H9 (cell line): ENCODE measurements at regions not wholly inside any gene's neighbourhood (a gene's known extent, or its start where the extent isn't known, plus 50 kb on each side); places are given as distances from the start of the nearest gene placed in this dataset.

Source experiments
- DNase-seq: peaks from one replicate; pipeline ENCODE4 v3.0.0-alpha.2; 2017
- H2AFZ ChIP-seq: one replicate; pipeline ENCODE4 v1.6.1; 2013; ENCODE audit warnings: mild to moderate bottlenecking, low read length, control low read depth, moderate library complexity
- H2AK5ac ChIP-seq: 2 replicates; pipeline ENCODE4 v1.6.1; 2013; ENCODE audit warnings: low read length, control low read depth, mixed read lengths; ENCODE audit not compliant: insufficient read length
- H2BK120ac ChIP-seq: one replicate; pipeline ENCODE4 v1.6.1; 2013; ENCODE audit warnings: low read depth, mild to moderate bottlenecking, low read length, control low read depth, inconsistent platforms; ENCODE audit not compliant: poor library complexity, severe bottlenecking
- H2BK12ac ChIP-seq: 2 replicates; pipeline ENCODE4 v1.6.1; 2013; ENCODE audit warnings: low read length, control low read depth, mixed read lengths, low read depth; ENCODE audit not compliant: insufficient read length
- H2BK15ac ChIP-seq: 2 replicates; pipeline ENCODE4 v1.6.1; 2013; ENCODE audit warnings: low read depth, low read length, control low read depth
- H2BK20ac ChIP-seq: one replicate; pipeline ENCODE4 v1.6.1; 2013; ENCODE audit warnings: low read depth, mild to moderate bottlenecking, low read length, control low read depth, inconsistent platforms; ENCODE audit not compliant: poor library complexity, severe bottlenecking
- H2BK5ac ChIP-seq: 2 replicates; pipeline ENCODE4 v1.6.1; 2013; ENCODE audit warnings: low read length, control low read depth, mixed read lengths; ENCODE audit not compliant: insufficient read length
- H3K14ac ChIP-seq: 2 replicates; pipeline ENCODE4 v1.6.1; 2013; ENCODE audit warnings: low read length, control low read depth; ENCODE audit not compliant: insufficient read depth
- H3K18ac ChIP-seq: 2 replicates; pipeline ENCODE4 v1.6.1; 2013; ENCODE audit warnings: low read depth, mild to moderate bottlenecking, mixed read lengths, low read length, control low read depth; ENCODE audit not compliant: insufficient read length
- H3K23ac ChIP-seq: 2 replicates; pipeline ENCODE4 v1.6.1; 2013; ENCODE audit warnings: low read length, control low read depth, mixed read lengths, low read depth; ENCODE audit not compliant: insufficient read length
- H3K23me2 ChIP-seq: 2 replicates; pipeline ENCODE4 v1.6.1; 2013; ENCODE audit warnings: low read depth, mild to moderate bottlenecking, mixed read lengths, low read length, control low read depth; ENCODE audit not compliant: insufficient read length, poor library complexity, severe bottlenecking
- H3K27ac ChIP-seq: 2 replicates; pipeline ENCODE4 v1.5.1; 2013; ENCODE audit warnings: low read length, control low read depth, mixed read lengths, low read depth; ENCODE audit not compliant: insufficient read length
- H3K27me3 ChIP-seq: 2 replicates; pipeline ENCODE4 v1.6.1; 2013; ENCODE audit warnings: low read length, control low read depth, inconsistent platforms; ENCODE audit not compliant: insufficient read depth
- H3K4ac ChIP-seq: 2 replicates; pipeline ENCODE4 v1.6.1; 2013; ENCODE audit warnings: low read depth, mild to moderate bottlenecking, control low read depth, inconsistent platforms, low read length, moderate library complexity
- H3K4me1 ChIP-seq: 2 replicates; pipeline ENCODE4 v1.6.1; 2013; ENCODE audit warnings: low read length, control low read depth, inconsistent platforms; ENCODE audit not compliant: insufficient read depth
- H3K4me2 ChIP-seq: 2 replicates; pipeline ENCODE4 v1.6.1; 2013; ENCODE audit warnings: low read length, control low read depth, mixed read lengths; ENCODE audit not compliant: insufficient read length, insufficient read depth
- H3K56ac ChIP-seq: 2 replicates; pipeline ENCODE4 v1.6.1; 2013; ENCODE audit warnings: low read depth, mild to moderate bottlenecking, mixed read lengths, low read length, control low read depth; ENCODE audit not compliant: insufficient read length
- H3K79me1 ChIP-seq: 2 replicates; pipeline ENCODE4 v1.6.1; 2013; ENCODE audit warnings: low read depth, mild to moderate bottlenecking, moderate library complexity, low read length, control low read depth, inconsistent platforms; ENCODE audit not compliant: insufficient read depth, poor library complexity, severe bottlenecking
- H3K79me2 ChIP-seq: 2 replicates; pipeline ENCODE4 v1.6.1; 2013; ENCODE audit warnings: low read length, control low read depth, inconsistent platforms; ENCODE audit not compliant: insufficient read depth
- H3K9ac ChIP-seq: 2 replicates; pipeline ENCODE4 v1.6.1; 2013; ENCODE audit warnings: low read length, control low read depth, mixed read lengths; ENCODE audit not compliant: insufficient read length; ENCODE audit errors: extremely low read depth
- H3K9me3 ChIP-seq: one replicate; pipeline ENCODE4 v1.6.1; 2013; ENCODE audit warnings: low read depth, low read length, inconsistent platforms; ENCODE audit not compliant: control insufficient read depth
- H3T11ph ChIP-seq: one replicate; pipeline ENCODE4 v1.6.1; 2013; ENCODE audit warnings: mild to moderate bottlenecking, low read length, control low read depth, inconsistent platforms
- H4K20me1 ChIP-seq: one replicate; pipeline ENCODE4 v1.6.1; 2013; ENCODE audit not compliant: control insufficient read depth, insufficient read length, insufficient read depth
- H4K5ac ChIP-seq: 2 replicates; pipeline ENCODE4 v1.6.1; 2013; ENCODE audit warnings: low read depth, mild to moderate bottlenecking, mixed read lengths, low read length, control low read depth; ENCODE audit not compliant: insufficient read length
- H4K8ac ChIP-seq: replicated peaks from 2 replicates; pipeline ENCODE4 v1.6.1; 2013; ENCODE audit warnings: low read length, control low read depth, mixed read lengths, low read depth; ENCODE audit not compliant: insufficient read length
- H4K91ac ChIP-seq: 2 replicates; pipeline ENCODE4 v1.6.1; 2013; ENCODE audit warnings: low read depth, mild to moderate bottlenecking, moderate library complexity, mixed read lengths, low read length, control low read depth; ENCODE audit not compliant: insufficient read length
- H3K27ac Mint-ChIP-seq, 3 experiments: 2 replicates in 2 of 3; 3 replicates in 1 of 3; pipeline ENCODE4 v1.8.0; 2020 to 2021; ENCODE audit warnings: mixed read lengths in 3 of 3, mild to moderate bottlenecking in 1 of 3, moderate library complexity in 1 of 3
- H3K27me3 Mint-ChIP-seq: 2 replicates; pipeline ENCODE4 v1.8.0; 2021; ENCODE audit warnings: low read depth, mild to moderate bottlenecking, moderate library complexity, mixed read lengths
- H3K36me3 Mint-ChIP-seq, 3 experiments: 2 replicates in 2 of 3; 3 replicates in 1 of 3; pipeline ENCODE4 v1.8.0; 2020 to 2021; ENCODE audit warnings: low read depth in 3 of 3, mixed read lengths in 3 of 3; ENCODE audit not compliant: insufficient read depth in 1 of 3
- H3K4me1 Mint-ChIP-seq, 2 experiments: 2 replicates each; pipeline ENCODE4 v1.8.0; 2020; ENCODE audit warnings: mixed read lengths in 2 of 2
- H3K4me3 Mint-ChIP-seq, 2 experiments: 2 replicates in 1 of 2; 3 replicates in 1 of 2; pipeline ENCODE4 v1.8.0; 2020 to 2021; ENCODE audit warnings: mild to moderate bottlenecking in 2 of 2, mixed read lengths in 2 of 2, moderate library complexity in 1 of 2
- H3K9me3 Mint-ChIP-seq, 2 experiments: 2 replicates in 1 of 2; 3 replicates in 1 of 2; pipeline ENCODE4 v1.8.0; 2020; ENCODE audit warnings: mild to moderate bottlenecking in 2 of 2, mixed read lengths in 2 of 2, moderate library complexity in 1 of 2
- WGBS: extraction: QIAGEN DNeasy Blood & Tissue Kit; methylation state at CpG from one replicate; pipeline ENCODE4 v1.1.7; 2013; ENCODE audit warnings: missing lambda C conversion rate, low lambda C conversion rate, mixed read lengths; ENCODE audit not compliant: insufficient read length; ENCODE audit errors: extremely low coverage; 5-methylcytosine and 5-hydroxymethylcytosine counted together
- TF ChIP-seq, protein P1 (sequence below): fragments of 200-600 bp; sonication (generic); conservative IDR thresholded peaks from 3 replicates; pipeline ENCODE4 v1.8.0; 2021; ENCODE audit warnings: antibody characterized with exemption, mild to moderate bottlenecking

GRCh38 chr2:23093513-23093912 is 291.5 kb upstream of the KLHL29 start:
- no CpG with 5 or more reads among the region's 1 CpG for WGBS

More at GRCh38 chr2:23093513-23093912, 291.5 kb upstream of the KLHL29 start:
- H3K9me3 ChIP-seq = no peaks in the 10 kb centered on the region
- peaks cover 8 to 13% of the 10 kb centered on the region in 2 experiments for H3K9me3 Mint-ChIP-seq
- no peaks in the 10 kb centered on the region for H3K23me2 ChIP-seq
- H2BK15ac ChIP-seq = no peak overlapping the region
- no peak overlapping the region for H3K56ac ChIP-seq
- H3K4me2 ChIP-seq = no peak overlapping the region
- H3K27ac ChIP-seq = no peak overlapping the region
- no peak overlapping the region for H3K4me3 Mint-ChIP-seq
- H3K4me1 Mint-ChIP-seq = no peaks in the 10 kb centered on the region
- H3K36me3 Mint-ChIP-seq = peaks cover 3 to 9% (median 8%) of the 10 kb centered on the region in 3 experiments; a peak in 5 of 7 replicates
- no peaks in the 10 kb centered on the region for H3K4me1 ChIP-seq
- H4K20me1 ChIP-seq = no peaks in the 10 kb centered on the region
- no peak overlapping the region for H3K14ac ChIP-seq
- no peak overlapping the region for H3K27ac Mint-ChIP-seq
- no peak overlapping the region for H4K91ac ChIP-seq
- H3K9ac ChIP-seq = no peak overlapping the region
- no peak overlapping the region for H4K5ac ChIP-seq
- H3K4ac ChIP-seq = no peak overlapping the region
- no peaks in the 10 kb centered on the region for H3K79me1 ChIP-seq
- no peak overlapping the region for H2BK20ac ChIP-seq
- no peak overlapping the region for H2BK12ac ChIP-seq
- H3T11ph ChIP-seq = no peak overlapping the region
- no peak overlapping the region for H2BK5ac ChIP-seq
- no peak overlapping the region for H2AK5ac ChIP-seq
- peaks cover 2% of the 10 kb centered on the region; the same call in 1 of the 2 replicates for H3K27me3 Mint-ChIP-seq
- H3K18ac ChIP-seq = no peak overlapping the region
- TF ChIP-seq, protein P1, sequence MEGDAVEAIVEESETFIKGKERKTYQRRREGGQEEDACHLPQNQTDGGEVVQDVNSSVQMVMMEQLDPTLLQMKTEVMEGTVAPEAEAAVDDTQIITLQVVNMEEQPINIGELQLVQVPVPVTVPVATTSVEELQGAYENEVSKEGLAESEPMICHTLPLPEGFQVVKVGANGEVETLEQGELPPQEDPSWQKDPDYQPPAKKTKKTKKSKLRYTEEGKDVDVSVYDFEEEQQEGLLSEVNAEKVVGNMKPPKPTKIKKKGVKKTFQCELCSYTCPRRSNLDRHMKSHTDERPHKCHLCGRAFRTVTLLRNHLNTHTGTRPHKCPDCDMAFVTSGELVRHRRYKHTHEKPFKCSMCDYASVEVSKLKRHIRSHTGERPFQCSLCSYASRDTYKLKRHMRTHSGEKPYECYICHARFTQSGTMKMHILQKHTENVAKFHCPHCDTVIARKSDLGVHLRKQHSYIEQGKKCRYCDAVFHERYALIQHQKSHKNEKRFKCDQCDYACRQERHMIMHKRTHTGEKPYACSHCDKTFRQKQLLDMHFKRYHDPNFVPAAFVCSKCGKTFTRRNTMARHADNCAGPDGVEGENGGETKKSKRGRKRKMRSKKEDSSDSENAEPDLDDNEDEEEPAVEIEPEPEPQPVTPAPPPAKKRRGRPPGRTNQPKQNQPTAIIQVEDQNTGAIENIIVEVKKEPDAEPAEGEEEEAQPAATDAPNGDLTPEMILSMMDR = no peak
- no peak overlapping the region for H2BK120ac ChIP-seq
- H3K23ac ChIP-seq = no peak overlapping the region
- H3K27me3 ChIP-seq = no peaks in the 10 kb centered on the region; the same call in 1 of the 2 replicates
- DNase-seq = no peak
- no peak overlapping the region for H4K8ac ChIP-seq
- H3K79me2 ChIP-seq = no peaks in the 10 kb centered on the region
- H2AFZ ChIP-seq = no peak overlapping the region
